ENCODE measurements at regions not wholly inside any gene's neighbourhood (a gene's known extent, or its start where the extent isn't known, plus 50 kb on each side); places are given as distances from the start of the nearest gene placed in this dataset.
A peak's percentile ranks its signal among the peaks of the same experiment; 100 is the strongest.

DNA sequence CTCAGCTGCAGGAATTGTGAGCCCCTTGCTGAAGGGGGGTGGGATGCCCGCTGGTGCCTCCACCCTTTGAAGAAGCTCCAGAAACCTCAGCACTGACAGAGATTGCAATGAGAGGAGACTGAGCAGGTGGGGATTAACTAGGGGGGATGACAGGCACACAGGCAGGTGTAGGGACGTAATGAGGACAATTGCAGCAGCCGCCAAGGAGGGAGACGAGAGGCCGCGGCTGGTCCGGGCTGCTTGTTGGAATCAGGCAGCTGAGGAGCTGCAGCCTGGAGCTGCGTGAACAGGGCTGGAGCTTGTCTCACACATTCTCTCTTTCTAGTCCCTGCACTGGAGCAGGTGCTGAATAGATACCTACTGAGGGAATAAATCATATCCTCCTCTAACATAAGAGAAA, 122.0 kb upstream of the TCERG1L start:
- Histone ChIP-seq H3K9me3 (no peaks in the 10 kb centered on the region), H3K4me1 (no peaks in the 10 kb centered on the region), H3K27ac (no peak overlapping the region), H3K36me3 (no peaks in the 10 kb centered on the region), H3K4me3 (no peak overlapping the region), H3K27me3 (peaks cover 0 to 51% of the 10 kb centered on the region in 2 donors)
- no peak for DNase-seq (ENCODE audit: low spot score in 2 of 2)
- intact Hi-C loops (cut with DNase I; ENCODE audit: low total_unique reads): no loop called here
- no peak for TF ChIP-seq POLR2A (IDR thresholded peaks at IDR 0.05)
- no peak for TF ChIP-seq POLR2AphosphoS5 (IDR thresholded peaks at IDR 0.05)
- TF ChIP-seq, protein P1, sequence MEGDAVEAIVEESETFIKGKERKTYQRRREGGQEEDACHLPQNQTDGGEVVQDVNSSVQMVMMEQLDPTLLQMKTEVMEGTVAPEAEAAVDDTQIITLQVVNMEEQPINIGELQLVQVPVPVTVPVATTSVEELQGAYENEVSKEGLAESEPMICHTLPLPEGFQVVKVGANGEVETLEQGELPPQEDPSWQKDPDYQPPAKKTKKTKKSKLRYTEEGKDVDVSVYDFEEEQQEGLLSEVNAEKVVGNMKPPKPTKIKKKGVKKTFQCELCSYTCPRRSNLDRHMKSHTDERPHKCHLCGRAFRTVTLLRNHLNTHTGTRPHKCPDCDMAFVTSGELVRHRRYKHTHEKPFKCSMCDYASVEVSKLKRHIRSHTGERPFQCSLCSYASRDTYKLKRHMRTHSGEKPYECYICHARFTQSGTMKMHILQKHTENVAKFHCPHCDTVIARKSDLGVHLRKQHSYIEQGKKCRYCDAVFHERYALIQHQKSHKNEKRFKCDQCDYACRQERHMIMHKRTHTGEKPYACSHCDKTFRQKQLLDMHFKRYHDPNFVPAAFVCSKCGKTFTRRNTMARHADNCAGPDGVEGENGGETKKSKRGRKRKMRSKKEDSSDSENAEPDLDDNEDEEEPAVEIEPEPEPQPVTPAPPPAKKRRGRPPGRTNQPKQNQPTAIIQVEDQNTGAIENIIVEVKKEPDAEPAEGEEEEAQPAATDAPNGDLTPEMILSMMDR (IDR thresholded peaks at IDR 0.05): no peak

DNA sequence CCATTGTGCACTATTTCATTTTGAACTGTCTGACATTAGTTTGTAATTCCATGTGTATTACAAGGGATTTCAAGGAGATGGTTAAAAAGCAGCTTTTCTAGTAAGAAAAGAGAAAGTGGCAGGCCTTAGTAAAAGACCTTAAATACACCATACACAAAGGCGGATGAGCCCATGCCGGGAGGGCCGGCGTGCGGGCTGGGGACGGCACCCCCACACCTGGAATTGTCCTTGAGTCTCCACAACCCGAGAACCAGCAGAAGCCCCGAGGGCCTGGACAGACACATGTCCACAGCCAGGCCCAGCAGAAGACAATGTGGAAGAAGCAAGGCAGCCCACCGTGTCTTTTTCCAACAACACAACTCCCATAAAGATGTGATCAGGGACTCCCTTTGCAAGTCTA, 123.7 kb upstream of the TCERG1L start:
- Histone ChIP-seq H3K9me3 (no peaks in the 10 kb centered on the region), H3K4me3 (no peak overlapping the region), H3K36me3 (no peaks in the 10 kb centered on the region), H3K27ac (no peak overlapping the region), H3K27me3 (peaks cover 0 to 51% of the 10 kb centered on the region in 2 donors), H3K4me1 (no peaks in the 10 kb centered on the region)
- DNase-seq (ENCODE audit: low spot score in 2 of 2): peak in 1 of 2 donors; percentile 31
- intact Hi-C loops (cut with DNase I; ENCODE audit: low total_unique reads): no loop called here
- no peak for TF ChIP-seq POLR2A (IDR thresholded peaks at IDR 0.05)
- TF ChIP-seq, protein P1 (IDR thresholded peaks at IDR 0.05): no peak
- TF ChIP-seq POLR2AphosphoS5 (IDR thresholded peaks at IDR 0.05): no peak

DNA sequence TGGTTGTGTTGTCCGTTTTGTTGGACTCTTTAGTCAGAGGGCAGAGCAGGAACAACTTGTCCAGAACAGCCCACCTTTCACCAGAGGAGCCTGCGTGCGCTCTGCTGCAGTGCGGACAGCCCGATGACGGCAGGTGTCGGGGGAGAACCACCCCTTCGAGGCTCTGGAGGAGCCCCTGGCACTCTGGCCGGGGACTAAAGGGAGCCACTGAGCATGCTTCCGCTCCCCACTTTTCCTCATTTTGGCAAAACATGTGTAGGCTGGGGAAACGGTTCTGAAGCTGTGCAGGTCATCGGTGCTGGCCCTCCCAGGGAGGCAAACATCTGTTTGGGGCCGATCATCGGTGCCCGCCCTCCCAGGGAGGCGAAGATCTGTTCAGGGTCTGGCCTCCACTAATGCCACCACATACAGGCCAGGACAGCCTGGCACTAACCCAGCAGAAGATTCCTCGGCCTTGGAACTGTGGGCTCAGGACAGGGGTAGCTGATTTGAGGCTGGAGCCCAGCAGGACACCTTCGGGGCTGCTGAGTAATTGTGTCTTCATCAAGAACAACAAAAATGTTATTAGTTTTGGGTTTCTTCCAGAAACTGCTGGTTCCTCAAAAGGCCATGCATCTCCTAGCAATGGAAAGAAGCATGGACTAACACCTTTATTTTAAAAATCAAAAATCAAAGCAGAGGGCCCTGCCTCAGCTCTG, 124.4 kb upstream of the TCERG1L start:
- H3K36me3 ChIP-seq: no peaks in the 10 kb centered on the region
- H3K9me3 ChIP-seq: no peaks in the 10 kb centered on the region
- peaks cover 0 to 51% of the 10 kb centered on the region in 2 donors for H3K27me3 ChIP-seq
- TF ChIP-seq, protein P1 (IDR thresholded peaks at IDR 0.05): no peak
- TF ChIP-seq POLR2AphosphoS5 (IDR thresholded peaks at IDR 0.05) (no peak), POLR2A (IDR thresholded peaks at IDR 0.05) (no peak)
- intact Hi-C loops (cut with DNase I; ENCODE audit: low total_unique reads): no loop called here
- H3K27ac ChIP-seq: no peak overlapping the region
- H3K4me1 ChIP-seq: no peaks in the 10 kb centered on the region
- peak in 1 of 2 donors; percentile 47 for DNase-seq (ENCODE audit: low spot score in 2 of 2)
- no peak overlapping the region for H3K4me3 ChIP-seq

DNA sequence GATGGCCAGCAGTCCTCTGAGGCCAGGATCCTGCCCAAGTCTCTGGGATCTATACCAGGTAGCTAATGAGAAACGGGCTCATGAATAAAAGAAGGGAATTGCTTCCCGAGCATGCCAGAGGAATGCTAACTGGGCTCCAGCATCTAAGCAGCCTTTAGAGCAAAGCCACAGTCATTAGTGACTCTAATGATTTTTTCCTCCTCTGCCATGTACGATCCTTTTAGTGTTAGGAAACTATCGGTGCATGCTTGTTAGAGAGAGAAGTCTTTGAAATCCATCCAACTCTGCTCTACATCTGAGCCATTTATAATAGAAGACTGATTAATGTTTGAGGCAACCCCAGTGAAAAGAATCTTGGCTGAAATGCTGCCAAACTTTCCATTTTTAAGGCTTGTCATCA, 124.9 kb upstream of the TCERG1L start:
- no peaks in the 10 kb centered on the region for H3K9me3 ChIP-seq
- no peak for DNase-seq (ENCODE audit: low spot score in 2 of 2)
- no peak overlapping the region for H3K27ac ChIP-seq
- no peaks in the 10 kb centered on the region for H3K36me3 ChIP-seq
- no peak overlapping the region for H3K4me3 ChIP-seq
- TF ChIP-seq POLR2AphosphoS5 (IDR thresholded peaks at IDR 0.05) (no peak), POLR2A (IDR thresholded peaks at IDR 0.05) (no peak)
- TF ChIP-seq, protein P1 (IDR thresholded peaks at IDR 0.05): no peak
- H3K27me3 ChIP-seq: peaks cover 0 to 54% of the 10 kb centered on the region in 2 donors
- intact Hi-C loops (cut with DNase I; ENCODE audit: low total_unique reads): no loop called here
- no peaks in the 10 kb centered on the region for H3K4me1 ChIP-seq

DNA sequence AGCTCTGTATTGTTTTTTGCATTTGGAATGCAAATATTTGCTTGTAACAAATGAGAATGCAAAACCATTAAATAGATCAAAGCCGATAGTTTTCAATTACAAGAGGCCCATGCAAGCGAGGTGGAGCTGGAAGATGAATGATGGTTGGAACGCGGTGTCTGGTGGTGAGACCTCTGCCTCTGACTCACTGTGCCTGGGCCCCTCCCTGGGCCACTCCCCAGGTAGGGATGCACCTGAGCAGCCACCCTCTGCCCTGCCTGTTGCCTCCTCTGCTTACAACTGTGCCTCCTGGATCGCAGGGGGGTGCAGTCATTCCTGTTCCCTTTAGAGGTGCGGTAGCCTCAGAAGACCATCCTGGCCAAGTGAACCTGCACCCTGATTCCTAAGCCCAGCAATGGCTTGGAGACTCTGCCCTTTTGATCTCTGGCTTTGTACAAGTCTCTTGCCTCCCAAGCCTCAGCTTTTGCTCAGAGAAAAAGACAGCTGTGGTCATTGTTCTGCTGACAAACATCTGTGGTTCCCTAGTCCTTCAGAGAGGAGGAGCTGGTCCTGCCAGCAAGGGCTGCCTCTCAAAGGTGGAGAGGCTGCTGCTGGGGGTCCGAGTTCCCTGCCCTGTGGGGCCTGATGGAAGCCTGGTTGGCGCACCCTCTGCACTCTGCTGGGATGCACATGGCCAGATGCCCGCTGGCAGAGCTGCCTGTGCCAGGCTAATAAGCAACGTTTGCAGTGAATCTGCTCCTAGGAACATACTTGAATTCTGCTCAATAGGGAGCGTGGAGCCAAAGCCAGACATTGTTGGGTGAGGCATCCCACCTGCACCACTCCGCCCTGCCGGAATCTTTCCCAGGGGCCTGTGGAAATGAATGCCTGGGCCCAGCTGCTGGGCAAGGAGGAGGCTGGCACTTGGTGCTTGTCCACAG, 126.3 kb upstream of the TCERG1L start:
- H3K9me3 ChIP-seq: no peaks in the 10 kb centered on the region
- H3K4me3 ChIP-seq: no peak overlapping the region
- intact Hi-C loops (cut with DNase I; ENCODE audit: low total_unique reads): loop anchor here (2.0 kb wide), 1 partner anchor 199 kb away; no protein-coding TSS in a partner anchor
- H3K36me3 ChIP-seq: no peaks in the 10 kb centered on the region
- H3K4me1 ChIP-seq: no peaks in the 10 kb centered on the region
- no peak overlapping the region for H3K27ac ChIP-seq
- TF ChIP-seq, protein P1 (IDR thresholded peaks at IDR 0.05): no peak
- TF ChIP-seq POLR2AphosphoS5 (IDR thresholded peaks at IDR 0.05): no peak
- no peak for TF ChIP-seq POLR2A (IDR thresholded peaks at IDR 0.05)
- H3K27me3 ChIP-seq: peaks cover 0 to 44% of the 10 kb centered on the region in 2 donors
- DNase-seq (ENCODE audit: low spot score in 2 of 2): no peak
